ENCODE measurements at regions not wholly inside any gene's neighbourhood (a gene's known extent, or its start where the extent isn't known, plus 50 kb on each side); places are given as distances from the start of the nearest gene placed in this dataset.

- TF ChIP-seq GATA2 (IDR thresholded peaks at IDR 0.05; ENCODE audit: low read depth, low read length), result no peak
- no peak for TF ChIP-seq GATA3 (IDR thresholded peaks at IDR 0.05; ENCODE audit: low read depth, low read length)
Measured at GRCh38 chr12:77218278-77218677, 152.9 kb upstream of the E2F7 start.

- TF ChIP-seq GATA2 (IDR thresholded peaks at IDR 0.05; ENCODE audit: low read depth, low read length) (no peak), GATA3 (IDR thresholded peaks at IDR 0.05; ENCODE audit: low read depth, low read length) (no peak)
Measured at GRCh38 chr12:77214136-77214535, 148.8 kb upstream of the E2F7 start.

DNA sequence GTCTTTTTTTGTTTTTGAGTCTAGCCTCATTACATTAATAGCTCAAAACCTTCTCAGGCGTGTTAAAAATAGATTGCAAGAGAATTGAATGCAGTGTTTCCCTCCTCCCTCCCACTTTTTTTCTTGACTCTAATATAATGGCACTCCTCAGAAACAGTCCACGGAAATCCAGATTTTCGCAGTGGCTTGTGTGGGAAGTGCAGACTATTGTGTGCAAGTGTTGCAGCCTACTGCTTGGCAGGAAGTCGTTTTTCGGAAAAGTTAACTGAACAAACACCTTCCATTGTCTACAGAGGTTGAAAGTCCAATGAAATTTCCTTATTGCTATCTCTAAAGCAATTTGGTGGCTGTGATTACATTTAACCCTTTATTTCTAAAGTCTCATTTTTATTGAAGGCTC, 147.9 kb upstream of the E2F7 start:
- no peak for TF ChIP-seq GATA2 (IDR thresholded peaks at IDR 0.05; ENCODE audit: low read depth, low read length)
- no peak for TF ChIP-seq GATA3 (IDR thresholded peaks at IDR 0.05; ENCODE audit: low read depth, low read length)

DNA sequence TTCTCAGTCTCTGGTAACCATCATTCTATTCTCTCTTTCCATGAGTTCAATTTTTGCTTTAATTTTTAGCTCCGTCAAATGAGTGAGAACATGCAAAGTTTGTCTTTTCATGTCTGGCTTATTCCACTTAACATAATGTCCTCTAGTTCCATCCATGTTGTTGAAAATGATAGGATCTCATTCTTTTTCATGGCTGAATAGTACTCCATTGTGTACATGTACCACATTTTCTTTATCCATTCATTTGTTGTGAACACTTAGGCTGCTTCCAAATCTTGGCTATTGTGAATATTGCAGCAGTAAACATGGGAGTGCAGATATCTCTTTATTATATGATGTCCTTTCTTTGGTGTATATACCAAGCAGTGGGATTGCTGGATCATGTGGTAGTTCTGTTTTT, 145.4 kb upstream of the E2F7 start:
- no peak for TF ChIP-seq GATA3 (IDR thresholded peaks at IDR 0.05; ENCODE audit: low read depth, low read length)
- TF ChIP-seq GATA2 (IDR thresholded peaks at IDR 0.05; ENCODE audit: low read depth, low read length), result no peak

DNA sequence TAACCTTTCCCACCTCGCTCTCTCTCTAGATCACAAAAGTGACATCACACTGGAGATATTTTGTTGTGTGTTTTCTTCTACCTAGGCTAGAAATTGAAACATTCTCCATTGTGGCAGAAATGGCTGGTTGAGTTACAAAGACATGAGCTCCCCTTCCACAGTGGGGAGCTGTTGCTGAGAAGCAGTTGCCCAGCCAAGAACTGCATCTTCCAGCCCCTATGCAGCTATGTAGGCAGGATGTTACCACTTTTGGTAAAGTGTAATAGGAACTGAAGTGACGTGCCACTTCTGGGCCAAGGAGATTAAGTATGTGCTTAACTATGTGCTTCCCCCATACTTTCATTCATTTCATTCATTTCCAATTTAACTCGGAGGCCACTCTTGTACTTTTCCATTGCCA, 138.7 kb upstream of the E2F7 start:
- TF ChIP-seq GATA3 (IDR thresholded peaks at IDR 0.05; ENCODE audit: low read depth, low read length) (no peak), GATA2 (IDR thresholded peaks at IDR 0.05; ENCODE audit: low read depth, low read length) (no peak)

- TF ChIP-seq GATA3 (IDR thresholded peaks at IDR 0.05; ENCODE audit: low read depth, low read length) (no peak), GATA2 (IDR thresholded peaks at IDR 0.05; ENCODE audit: low read depth, low read length) (no peak)
Measured at GRCh38 chr12:77202457-77203060, 137.2 kb upstream of the E2F7 start.

- TF ChIP-seq GATA3 (IDR thresholded peaks at IDR 0.05; ENCODE audit: low read depth, low read length), result no peak
- TF ChIP-seq GATA2 (IDR thresholded peaks at IDR 0.05; ENCODE audit: low read depth, low read length), result no peak
Measured at GRCh38 chr12:77189901-77190416, 124.6 kb upstream of the E2F7 start.

GRCh38 chr12:77189458-77189857, 124.1 kb upstream of the E2F7 start:
- TF ChIP-seq GATA3 (IDR thresholded peaks at IDR 0.05; ENCODE audit: low read depth, low read length) (no peak), GATA2 (IDR thresholded peaks at IDR 0.05; ENCODE audit: low read depth, low read length) (no peak)

GRCh38 chr12:77179515-77179914, 114.1 kb upstream of the E2F7 start:
- no peak for TF ChIP-seq GATA3 (IDR thresholded peaks at IDR 0.05; ENCODE audit: low read depth, low read length)
- TF ChIP-seq GATA2 (IDR thresholded peaks at IDR 0.05; ENCODE audit: low read depth, low read length), result no peak

DNA sequence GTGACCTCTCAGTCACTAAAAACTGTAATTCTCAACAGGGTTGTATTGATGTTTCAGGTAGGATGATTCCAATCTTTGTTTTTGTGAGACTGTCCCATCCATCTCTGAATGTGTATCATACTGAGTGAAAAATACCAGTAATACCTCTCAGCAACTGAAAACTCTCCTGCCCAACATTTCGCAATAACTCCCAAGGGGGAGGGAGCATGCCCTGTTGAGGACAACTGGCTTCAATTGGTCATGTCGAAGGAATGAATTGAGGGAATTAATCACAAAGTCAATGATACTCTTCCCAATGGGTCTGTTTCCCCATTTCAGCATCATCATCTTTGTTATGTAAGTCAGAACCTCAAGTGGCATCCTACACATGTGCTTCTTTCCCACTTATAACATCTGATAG, 102.4 kb upstream of the E2F7 start:
- no peak for TF ChIP-seq GATA2 (IDR thresholded peaks at IDR 0.05; ENCODE audit: low read depth, low read length)
- TF ChIP-seq GATA3 (IDR thresholded peaks at IDR 0.05; ENCODE audit: low read depth, low read length), result no peak

GRCh38 chr12:77166696-77167095, 101.3 kb upstream of the E2F7 start:
- TF ChIP-seq GATA2 (IDR thresholded peaks at IDR 0.05; ENCODE audit: low read depth, low read length), result no peak
- no peak for TF ChIP-seq GATA3 (IDR thresholded peaks at IDR 0.05; ENCODE audit: low read depth, low read length)

DNA sequence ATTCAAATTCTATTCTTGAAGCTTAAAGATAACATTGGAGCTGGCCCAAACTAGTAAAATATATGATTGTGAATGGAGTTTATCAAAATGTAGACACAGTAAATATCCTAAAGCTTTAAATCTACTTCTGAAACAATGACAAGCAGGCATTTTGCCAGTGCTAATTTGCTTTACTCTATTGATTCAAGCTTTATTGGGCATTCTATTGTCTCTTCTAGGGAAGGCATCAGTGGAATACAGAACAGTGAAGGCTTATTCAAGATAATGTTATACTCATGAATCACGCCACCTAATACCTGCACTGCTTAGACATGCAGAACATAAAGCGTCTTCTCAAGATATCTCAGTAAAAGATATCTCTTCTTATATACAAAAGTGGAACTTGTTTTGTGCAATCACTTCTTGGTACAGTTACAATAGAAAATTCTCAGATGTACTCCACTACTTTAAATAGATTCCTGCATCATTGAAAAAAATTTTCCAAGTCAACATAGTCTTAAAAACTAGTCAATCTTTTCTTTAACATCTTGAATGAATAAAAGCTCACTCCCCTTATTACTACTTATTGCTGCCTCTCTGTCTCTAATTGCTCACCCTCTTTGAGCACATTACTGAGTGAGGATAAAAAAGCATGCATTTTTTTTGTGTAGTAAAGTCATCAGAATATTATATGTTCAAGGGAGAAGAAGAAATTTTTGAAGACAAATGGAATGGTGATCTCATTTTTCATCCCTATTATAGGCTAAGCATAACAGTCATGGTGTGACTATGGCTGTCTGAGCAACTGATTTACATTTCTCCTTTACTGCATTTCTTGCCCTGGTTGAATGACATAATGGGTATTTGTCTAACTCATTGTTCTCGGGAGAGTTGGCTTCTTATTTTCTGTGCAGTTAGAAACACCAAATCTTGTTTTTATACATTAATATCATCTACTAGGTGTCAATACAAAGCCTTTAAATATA, 98.0 kb upstream of the E2F7 start:
- no peak for TF ChIP-seq GATA3 (IDR thresholded peaks at IDR 0.05; ENCODE audit: low read depth, low read length)
- TF ChIP-seq GATA2 (IDR thresholded peaks at IDR 0.05; ENCODE audit: low read depth, low read length), result no peak

- TF ChIP-seq GATA2 (IDR thresholded peaks at IDR 0.05; ENCODE audit: low read depth, low read length) (no peak), GATA3 (IDR thresholded peaks at IDR 0.05; ENCODE audit: low read depth, low read length) (no peak)
Measured at GRCh38 chr12:77161944-77162343, 96.6 kb upstream of the E2F7 start.

GRCh38 chr12:77160931-77161330, 95.6 kb upstream of the E2F7 start:
- TF ChIP-seq GATA2 (IDR thresholded peaks at IDR 0.05; ENCODE audit: low read depth, low read length) (no peak), GATA3 (IDR thresholded peaks at IDR 0.05; ENCODE audit: low read depth, low read length) (no peak)

DNA sequence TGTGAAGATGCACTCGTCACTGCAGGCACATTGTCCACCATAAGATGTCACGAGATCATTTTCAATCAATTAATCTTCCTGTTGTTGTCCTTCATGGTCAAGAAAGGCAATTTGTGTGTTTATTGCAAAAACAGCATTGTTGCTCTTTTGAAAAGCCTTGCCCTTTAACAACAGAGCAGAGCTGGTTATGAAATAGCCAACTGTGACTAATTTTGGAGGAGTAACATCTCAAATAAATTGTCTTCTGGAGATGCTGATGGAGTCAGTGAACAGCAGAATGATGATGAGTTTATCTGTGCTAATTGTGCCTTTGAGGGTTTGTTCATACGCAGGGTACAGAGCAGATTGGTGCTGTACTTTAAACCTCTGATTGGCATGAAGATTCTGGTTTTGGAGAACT, 88.3 kb upstream of the E2F7 start:
- TF ChIP-seq GATA3 (IDR thresholded peaks at IDR 0.05; ENCODE audit: low read depth, low read length), result no peak
- no peak for TF ChIP-seq GATA2 (IDR thresholded peaks at IDR 0.05; ENCODE audit: low read depth, low read length)

Measured in SH-SY5Y (cell line).